HG02970 (cell line): ENCODE measurements at regions not wholly inside any gene's neighbourhood (a gene's known extent, or its start where the extent isn't known, plus 50 kb on each side); places are given as distances from the start of the nearest gene placed in this dataset.

Experiments used
- ATAC-seq: cut with Tn5 transposase; IDR thresholded peaks from one replicate; pipeline ENCODE4 v1.9.1; 2021; ENCODE audit warnings: mild to moderate bottlenecking, moderate library complexity, moderate number of reproducible peaks; ENCODE audit not compliant: unreplicated experiment, low FRiP score

GRCh38 chr3:82329300-82329699, 567.9 kb upstream of the GBE1 start:
- no peak for ATAC-seq

- ATAC-seq = no peak
Observed at GRCh38 chr3:82311901-82312300, 550.5 kb upstream of the GBE1 start.

- ATAC-seq = no peak
Observed at GRCh38 chr3:82308755-82309154, 547.3 kb upstream of the GBE1 start.

- ATAC-seq = no peak
Observed at GRCh38 chr3:82306189-82306588, 544.7 kb upstream of the GBE1 start.

GRCh38 chr3:82294609-82295008, 533.2 kb upstream of the GBE1 start:
- ATAC-seq = no peak

- peak; percentile 82 for ATAC-seq
Observed at GRCh38 chr3:82293867-82294266, 532.4 kb upstream of the GBE1 start.

- ATAC-seq = no peak
Observed at GRCh38 chr3:82293435-82293834, 532.0 kb upstream of the GBE1 start.

- no peak for ATAC-seq
Observed at GRCh38 chr3:82287562-82287961, 526.1 kb upstream of the GBE1 start.

- no peak for ATAC-seq
Observed at GRCh38 chr3:82281205-82281604, 519.8 kb upstream of the GBE1 start.

- ATAC-seq = no peak
Observed at GRCh38 chr3:82276992-82277391, 515.5 kb upstream of the GBE1 start.

GRCh38 chr3:82274897-82275296, 513.5 kb upstream of the GBE1 start:
- no peak for ATAC-seq

GRCh38 chr3:82265747-82266146, 504.3 kb upstream of the GBE1 start:
- no peak for ATAC-seq

GRCh38 chr3:82262193-82262592, 500.7 kb upstream of the GBE1 start:
- no peak for ATAC-seq

GRCh38 chr3:82261637-82262036, 500.2 kb upstream of the GBE1 start:
- no peak for ATAC-seq

GRCh38 chr3:82261013-82261412, 499.6 kb upstream of the GBE1 start:
- ATAC-seq = no peak

- no peak for ATAC-seq
Observed at GRCh38 chr3:82259994-82260393, 498.5 kb upstream of the GBE1 start.

- no peak for ATAC-seq
Observed at GRCh38 chr3:82240322-82240721, 478.9 kb upstream of the GBE1 start.

- no peak for ATAC-seq
Observed at GRCh38 chr3:82236257-82236656, 474.8 kb upstream of the GBE1 start.

GRCh38 chr3:82229397-82229796, 468.0 kb upstream of the GBE1 start:
- no peak for ATAC-seq

- ATAC-seq = no peak
Observed at GRCh38 chr3:82224661-82225060, 463.2 kb upstream of the GBE1 start.

- no peak for ATAC-seq
Observed at GRCh38 chr3:82222401-82222800, 461.0 kb upstream of the GBE1 start.

- no peak for ATAC-seq
Observed at GRCh38 chr3:82217571-82217970, 456.1 kb upstream of the GBE1 start.

GRCh38 chr3:82208002-82208710, 446.7 kb upstream of the GBE1 start:
- no peak for ATAC-seq
